ENCODE measurements at regions not wholly inside any gene's neighbourhood (a gene's known extent, or its start where the extent isn't known, plus 50 kb on each side); places are given as distances from the start of the nearest gene placed in this dataset.
"Not testable (repeated sequence)": the region's sequence is repeated elsewhere in the genome, so short reads cannot be mapped to it uniquely, and the experiment has no call there.

DNA sequence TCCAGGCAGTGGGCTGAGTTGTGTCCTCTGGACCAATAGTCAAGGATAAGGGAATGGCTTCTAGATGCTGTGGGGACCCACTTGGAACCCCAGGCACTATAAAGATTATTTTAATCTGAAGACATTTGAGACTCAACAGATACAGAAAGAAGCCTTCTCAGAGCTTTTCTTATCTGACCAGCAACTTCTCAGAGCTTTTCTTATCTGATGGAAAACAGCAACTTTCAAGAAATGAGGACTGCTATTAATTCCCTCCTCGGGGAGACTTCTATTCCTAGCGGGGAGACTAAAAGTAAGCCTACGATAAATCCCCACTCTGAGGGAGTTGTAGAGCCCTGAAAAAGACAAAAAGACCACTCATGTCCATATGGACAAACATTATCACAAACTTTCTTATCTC lies 160.5 kb downstream of the RNASET2 start:
- no peaks in the 10 kb centered on the region for H3K36me3 ChIP-seq

DNA sequence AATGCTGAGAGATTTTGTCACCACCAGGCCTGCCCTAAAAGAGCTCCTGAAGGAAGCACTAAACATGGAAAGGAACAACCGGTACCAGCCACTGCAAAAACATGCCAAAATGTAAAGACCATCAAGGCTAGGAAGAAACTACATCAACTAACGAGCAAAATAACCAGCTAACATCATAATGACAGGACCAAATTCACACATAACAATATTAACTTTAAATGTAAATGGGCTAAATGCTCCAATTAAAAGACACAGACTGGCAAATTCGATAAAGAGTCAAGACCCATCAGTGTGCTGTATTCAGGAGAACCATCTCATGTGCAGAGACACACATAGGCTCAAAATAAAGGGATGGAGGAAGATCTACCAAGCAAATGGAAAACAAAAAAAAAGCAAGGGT lies 163.8 kb upstream of the RPS6KA2 start:
- not testable (repeated sequence) for H3K9me3 ChIP-seq, H3K9ac ChIP-seq, H4K20me1 ChIP-seq, H3K27ac ChIP-seq, H3K4me2 ChIP-seq, H3K36me3 ChIP-seq, H3K27me3 ChIP-seq, H3K4me3 ChIP-seq, H3K4me1 ChIP-seq

More for the DNA sequence above, 160.5 kb downstream of the RNASET2 start:
- TF ChIP-seq Cebpa-rat (IDR thresholded peaks at IDR 0.05), result no peak
- Histone ChIP-seq H3K9me3 (no peaks in the 10 kb centered on the region), H3K4me1 (no peaks in the 10 kb centered on the region), H3K9ac (no peak overlapping the region), H3K27me3 (no peaks in the 10 kb centered on the region), H4K20me1 (no peaks in the 10 kb centered on the region), H3K4me2 (no peak overlapping the region), H3K4me3 (no peak overlapping the region), H3K27ac (no peak overlapping the region)

DNA sequence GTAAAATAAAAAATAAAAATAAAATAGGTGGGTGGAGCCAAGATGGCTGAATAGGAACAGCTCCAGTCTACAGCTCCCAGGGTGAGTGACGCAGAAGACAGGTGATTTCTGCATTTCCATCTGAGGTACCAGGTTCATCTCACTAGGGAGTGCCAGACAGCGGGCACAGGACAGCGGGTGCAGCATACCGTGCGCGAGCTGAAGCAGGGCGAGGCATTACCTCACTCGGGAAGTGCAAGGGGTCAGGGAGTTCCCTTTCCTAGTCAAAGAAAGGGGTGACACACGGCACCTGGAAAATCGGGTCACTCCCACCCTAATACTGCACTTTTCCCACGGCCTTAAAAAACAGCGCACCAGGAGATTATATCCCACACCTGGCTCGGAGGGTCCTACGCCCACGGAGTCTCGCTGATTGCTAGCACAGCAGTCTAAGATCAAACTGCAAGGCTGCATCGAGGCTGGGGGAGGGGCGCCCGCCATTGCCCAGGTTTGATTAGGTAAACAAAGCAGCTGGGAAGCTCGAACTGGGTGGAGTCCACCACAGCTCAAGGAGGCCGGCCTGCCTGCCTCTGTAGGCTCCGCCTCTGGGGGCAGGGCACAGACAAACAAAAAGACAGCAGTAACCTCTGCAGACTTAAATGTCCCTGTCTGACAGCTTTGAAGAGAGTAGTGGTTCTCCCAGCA lies 161.9 kb upstream of the RPS6KA2 start:
- H3K36me3 ChIP-seq, H3K27ac ChIP-seq, H3K9ac ChIP-seq, H3K9me3 ChIP-seq, H3K4me3 ChIP-seq, H3K4me1 ChIP-seq, H4K20me1 ChIP-seq, H3K4me2 ChIP-seq, H3K27me3 ChIP-seq: not testable (repeated sequence)

DNA sequence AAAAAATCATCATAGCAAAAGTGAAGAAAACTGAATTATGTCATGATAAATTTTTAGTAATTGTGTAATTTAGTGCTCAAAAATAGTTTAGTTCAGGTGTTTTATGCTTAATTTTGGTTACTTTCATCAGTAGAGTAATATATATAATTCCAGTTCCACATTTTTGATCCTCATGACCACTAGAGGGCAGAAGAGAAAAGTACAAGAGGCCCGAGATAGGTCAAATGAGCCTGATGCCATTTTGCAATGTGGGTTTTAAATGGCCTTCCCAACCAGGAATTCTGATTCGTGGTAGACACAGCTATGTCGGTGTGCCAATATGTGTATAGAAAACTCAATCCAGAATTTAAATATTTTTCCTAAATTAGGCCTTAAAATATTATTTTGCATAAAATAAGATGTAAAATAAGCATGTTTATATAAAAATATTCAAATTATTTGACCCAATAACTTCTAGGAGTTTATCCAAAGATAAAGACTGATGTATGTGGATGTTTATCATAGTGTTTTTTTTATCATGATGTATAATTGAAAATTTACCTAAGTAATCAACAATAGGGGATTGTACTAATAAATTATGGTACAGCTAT lies 159.7 kb upstream of the RPS6KA2 start:
- TF ChIP-seq Cebpa-rat (IDR thresholded peaks at IDR 0.05), result no peak
- Histone ChIP-seq H3K9me3 (no peaks in the 10 kb centered on the region), H3K4me1 (no peaks in the 10 kb centered on the region)

GRCh38 chr6:166785131-166785530 lies 158.1 kb upstream of the RPS6KA2 start:
- no peaks in the 10 kb centered on the region for H3K36me3 ChIP-seq

More for the DNA sequence above, 159.7 kb upstream of the RPS6KA2 start:
- Histone ChIP-seq H3K4me2 (no peak overlapping the region), H3K27ac (no peak overlapping the region), H3K9ac (no peak overlapping the region), H3K36me3 (no peaks in the 10 kb centered on the region), H3K27me3 (no peaks in the 10 kb centered on the region), H3K4me3 (no peak overlapping the region), H4K20me1 (no peaks in the 10 kb centered on the region)

DNA sequence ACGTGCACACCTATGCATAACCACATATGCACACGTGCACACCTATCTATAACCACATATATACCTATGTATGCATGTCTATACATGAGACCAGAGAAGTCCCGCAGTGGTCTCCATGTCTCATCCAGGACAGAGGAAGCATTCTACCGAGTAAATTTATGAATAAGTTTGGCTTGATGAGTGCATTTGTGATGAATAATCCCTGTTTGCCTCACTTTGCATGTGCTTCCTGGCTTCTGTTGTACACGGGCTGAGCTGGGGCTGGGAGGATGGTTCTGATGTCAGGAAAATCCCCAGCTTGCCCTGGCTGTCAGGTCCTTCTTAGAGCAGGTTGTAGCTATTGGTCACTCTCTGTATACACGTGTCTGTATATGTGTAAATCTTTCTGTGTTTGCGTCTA lies 157.6 kb upstream of the RPS6KA2 start:
- H3K36me3 ChIP-seq, result no peaks in the 10 kb centered on the region

More at GRCh38 chr6:166785131-166785530, 158.1 kb upstream of the RPS6KA2 start:
- no peak for TF ChIP-seq Cebpa-rat (IDR thresholded peaks at IDR 0.05)
- Histone ChIP-seq H3K4me1 (no peaks in the 10 kb centered on the region), H4K20me1 (no peaks in the 10 kb centered on the region), H3K4me3 (no peak overlapping the region), H3K4me2 (no peak overlapping the region), H3K27ac (no peak overlapping the region), H3K9me3 (no peaks in the 10 kb centered on the region), H3K27me3 (no peaks in the 10 kb centered on the region), H3K9ac (no peak overlapping the region)

DNA sequence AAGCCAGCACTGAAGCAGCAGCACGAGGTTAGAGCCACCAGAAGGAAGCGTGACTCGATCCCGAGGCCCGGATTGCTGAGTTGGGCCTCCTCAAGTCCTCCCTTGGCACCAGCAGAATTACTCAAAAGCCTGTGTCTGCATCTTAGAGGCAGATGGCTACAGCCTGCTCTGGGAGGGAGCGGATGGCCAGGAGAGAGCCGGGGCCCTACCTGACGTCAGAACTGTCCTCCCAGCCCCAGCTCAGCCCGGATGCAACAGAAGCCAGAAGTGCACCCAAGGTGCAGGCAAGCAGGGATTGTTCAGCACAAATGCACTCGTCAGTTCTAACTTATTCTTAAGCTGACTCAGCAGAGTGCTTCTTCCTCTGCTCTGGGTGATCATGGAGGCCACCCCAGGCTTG lies 155.5 kb upstream of the RPS6KA2 start:
- Histone ChIP-seq H3K4me2 (no peak overlapping the region), H3K9ac (no peak overlapping the region), H3K27ac (no peak overlapping the region), H3K27me3 (no peaks in the 10 kb centered on the region), H3K9me3 (no peaks in the 10 kb centered on the region), H3K4me3 (no peak overlapping the region), H3K4me1 (no peaks in the 10 kb centered on the region), H3K36me3 (no peaks in the 10 kb centered on the region), H4K20me1 (no peaks in the 10 kb centered on the region)
- no peak for TF ChIP-seq Cebpa-rat (IDR thresholded peaks at IDR 0.05)

More for the DNA sequence above, 157.6 kb upstream of the RPS6KA2 start:
- H3K4me1 ChIP-seq, result no peaks in the 10 kb centered on the region
- no peaks in the 10 kb centered on the region for H3K27me3 ChIP-seq
- no peak overlapping the region for H3K27ac ChIP-seq
- H3K9me3 ChIP-seq, result no peaks in the 10 kb centered on the region
- no peak for TF ChIP-seq Cebpa-rat (IDR thresholded peaks at IDR 0.05)
- H3K4me3 ChIP-seq, result no peak overlapping the region
- no peak overlapping the region for H3K9ac ChIP-seq
- no peak overlapping the region for H3K4me2 ChIP-seq
- no peaks in the 10 kb centered on the region for H4K20me1 ChIP-seq

- no peak overlapping the region for H3K27ac ChIP-seq
- no peak overlapping the region for H3K4me3 ChIP-seq
- H3K27me3 ChIP-seq, result no peaks in the 10 kb centered on the region
- no peaks in the 10 kb centered on the region for H3K4me1 ChIP-seq
- no peaks in the 10 kb centered on the region for H3K9me3 ChIP-seq
- TF ChIP-seq Cebpa-rat (IDR thresholded peaks at IDR 0.05), result no peak
- H3K36me3 ChIP-seq, result no peaks in the 10 kb centered on the region
- H3K4me2 ChIP-seq, result no peak overlapping the region
- no peak overlapping the region for H3K9ac ChIP-seq
- no peaks in the 10 kb centered on the region for H4K20me1 ChIP-seq
These were observed 154.3 kb upstream of the RPS6KA2 start for GRCh38 chr6:166781331-166781730.

GRCh38 chr6:166779963-166780683 lies 153.1 kb upstream of the RPS6KA2 start:
- Histone ChIP-seq H3K36me3 (no peaks in the 10 kb centered on the region), H3K4me3 (no peak overlapping the region), H3K4me2 (no peak overlapping the region), H3K4me1 (no peaks in the 10 kb centered on the region), H4K20me1 (no peaks in the 10 kb centered on the region), H3K27me3 (no peaks in the 10 kb centered on the region), H3K9ac (no peak overlapping the region), H3K27ac (no peak overlapping the region), H3K9me3 (no peaks in the 10 kb centered on the region)
- TF ChIP-seq Cebpa-rat (IDR thresholded peaks at IDR 0.05), result no peak

GRCh38 chr6:166779381-166779780 lies 152.3 kb upstream of the RPS6KA2 start:
- Histone ChIP-seq H3K27me3 (no peaks in the 10 kb centered on the region), H3K9me3 (no peaks in the 10 kb centered on the region), H3K36me3 (no peaks in the 10 kb centered on the region), H4K20me1 (no peaks in the 10 kb centered on the region), H3K9ac (no peak overlapping the region), H3K4me3 (no peak overlapping the region), H3K4me2 (no peak overlapping the region), H3K27ac (no peak overlapping the region), H3K4me1 (no peaks in the 10 kb centered on the region)
- no peak for TF ChIP-seq Cebpa-rat (IDR thresholded peaks at IDR 0.05)

Data from BLaER1 (cell line).